HL-60 (cell line): ENCODE measurements at regions not wholly inside any gene's neighbourhood (a gene's known extent, or its start where the extent isn't known, plus 50 kb on each side); places are given as distances from the start of the nearest gene placed in this dataset.

ENCODE experiments used
- DNase-seq, 2 experiments: peaks; one replicate each; pipeline ENCODE4 v3.0.0-alpha.2; 2010 to 2020; ENCODE audit warnings: low read depth in 1 of 2, low spot score in 1 of 2
- H3K27ac ChIP-seq: fragments of 250-450 bp; sonication (Bioruptor Pico); replicated peaks from 2 replicates; pipeline ENCODE4 v1.5.1; 2020; ENCODE audit warnings: mild to moderate bottlenecking, moderate library complexity
- H3K27me3 ChIP-seq: fragments of 250-450 bp; sonication (Bioruptor Pico); 2 replicates; pipeline ENCODE4 v1.5.1; 2021; ENCODE audit warnings: mild to moderate bottlenecking, moderate library complexity; ENCODE audit not compliant: insufficient read depth, poor library complexity, severe bottlenecking
- H3K4me3 ChIP-seq: replicated peaks from 2 replicates; pipeline ENCODE4 v1.5.1; 2011; ENCODE audit warnings: mild to moderate bottlenecking, control low read depth, low read length; ENCODE audit not compliant: insufficient read depth
- GABPA ChIP-seq: IDR thresholded peaks from 2 replicates; pipeline ENCODE4 v1.6.1; 2012; ENCODE audit warnings: low read depth
- POLR2AphosphoS5 ChIP-seq: IDR thresholded peaks from 2 replicates; pipeline ENCODE4 v1.6.1; 2012; ENCODE audit warnings: low read depth
- SPI1 ChIP-seq: IDR thresholded peaks from 2 replicates; pipeline ENCODE4 v1.6.1; 2012; ENCODE audit warnings: low read depth, mild to moderate bottlenecking, borderline replicate concordance
- TF ChIP-seq, protein P1 (sequence below): IDR thresholded peaks from one replicate; pipeline ENCODE4 v1.5.1; 2011; ENCODE audit warnings: low read length, control low read depth, inconsistent platforms; ENCODE audit not compliant: insufficient read depth
- TF ChIP-seq, protein P2 (sequence below): IDR thresholded peaks from 2 replicates; pipeline ENCODE4 v1.6.1; 2012; ENCODE audit warnings: low read depth; ENCODE audit not compliant: insufficient replicate concordance

DNA sequence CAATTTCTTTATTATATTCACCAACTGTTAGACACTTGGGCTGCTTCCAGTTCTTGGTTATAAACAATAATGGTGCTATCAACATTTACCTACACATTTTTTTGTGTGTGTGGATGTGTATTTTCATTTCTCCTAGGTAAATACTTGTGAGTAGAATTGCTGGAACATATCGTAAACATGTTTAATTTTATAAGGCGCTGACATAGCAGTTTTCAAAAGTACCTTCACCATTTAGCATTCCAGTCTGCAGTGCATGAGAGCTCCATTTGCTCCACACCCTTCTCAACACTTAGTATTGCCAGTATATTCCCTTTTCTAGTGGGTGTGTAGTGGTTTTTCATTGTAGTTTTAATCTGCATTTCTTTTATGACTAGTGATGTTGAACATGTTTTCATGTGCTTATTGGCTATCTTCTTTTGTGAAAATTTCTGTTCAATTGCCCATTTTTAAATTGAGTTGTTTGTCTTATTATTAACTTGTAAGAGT is 59.6 kb upstream of the FAM204A start:
- no peak overlapping the region for H3K27ac ChIP-seq
- H3K4me3 ChIP-seq: no peak overlapping the region
- no peak for DNase-seq
- no peak for TF ChIP-seq SPI1
- H3K27me3 ChIP-seq: no peaks in the 10 kb centered on the region

DNA sequence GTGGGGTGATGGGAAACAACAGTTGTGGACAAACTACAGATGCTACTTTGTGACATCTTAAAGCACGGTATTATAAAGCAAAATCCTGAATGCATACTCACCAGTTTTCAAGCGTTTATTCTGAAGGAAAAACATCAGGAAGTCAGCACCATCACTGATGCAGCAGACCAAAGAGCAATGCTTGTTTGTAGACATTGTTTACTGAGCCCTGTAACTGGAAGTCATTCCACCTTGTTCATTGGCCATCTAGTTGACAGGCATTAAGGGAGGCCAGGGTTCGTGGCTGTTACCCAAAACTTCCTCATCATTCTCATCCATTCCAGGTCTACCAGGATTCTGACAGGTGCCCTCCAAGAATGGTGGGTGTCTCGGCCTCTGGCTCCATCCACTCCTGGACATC is 55.3 kb upstream of the FAM204A start:
- Histone ChIP-seq H3K27me3 (no peaks in the 10 kb centered on the region), H3K27ac (no peak overlapping the region), H3K4me3 (no peak overlapping the region)
- DNase-seq: no peak
- no peak for TF ChIP-seq POLR2AphosphoS5
- no peak for TF ChIP-seq GABPA
- TF ChIP-seq, protein P1, sequence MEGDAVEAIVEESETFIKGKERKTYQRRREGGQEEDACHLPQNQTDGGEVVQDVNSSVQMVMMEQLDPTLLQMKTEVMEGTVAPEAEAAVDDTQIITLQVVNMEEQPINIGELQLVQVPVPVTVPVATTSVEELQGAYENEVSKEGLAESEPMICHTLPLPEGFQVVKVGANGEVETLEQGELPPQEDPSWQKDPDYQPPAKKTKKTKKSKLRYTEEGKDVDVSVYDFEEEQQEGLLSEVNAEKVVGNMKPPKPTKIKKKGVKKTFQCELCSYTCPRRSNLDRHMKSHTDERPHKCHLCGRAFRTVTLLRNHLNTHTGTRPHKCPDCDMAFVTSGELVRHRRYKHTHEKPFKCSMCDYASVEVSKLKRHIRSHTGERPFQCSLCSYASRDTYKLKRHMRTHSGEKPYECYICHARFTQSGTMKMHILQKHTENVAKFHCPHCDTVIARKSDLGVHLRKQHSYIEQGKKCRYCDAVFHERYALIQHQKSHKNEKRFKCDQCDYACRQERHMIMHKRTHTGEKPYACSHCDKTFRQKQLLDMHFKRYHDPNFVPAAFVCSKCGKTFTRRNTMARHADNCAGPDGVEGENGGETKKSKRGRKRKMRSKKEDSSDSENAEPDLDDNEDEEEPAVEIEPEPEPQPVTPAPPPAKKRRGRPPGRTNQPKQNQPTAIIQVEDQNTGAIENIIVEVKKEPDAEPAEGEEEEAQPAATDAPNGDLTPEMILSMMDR: no peak
- no peak for TF ChIP-seq SPI1
- TF ChIP-seq, protein P2, sequence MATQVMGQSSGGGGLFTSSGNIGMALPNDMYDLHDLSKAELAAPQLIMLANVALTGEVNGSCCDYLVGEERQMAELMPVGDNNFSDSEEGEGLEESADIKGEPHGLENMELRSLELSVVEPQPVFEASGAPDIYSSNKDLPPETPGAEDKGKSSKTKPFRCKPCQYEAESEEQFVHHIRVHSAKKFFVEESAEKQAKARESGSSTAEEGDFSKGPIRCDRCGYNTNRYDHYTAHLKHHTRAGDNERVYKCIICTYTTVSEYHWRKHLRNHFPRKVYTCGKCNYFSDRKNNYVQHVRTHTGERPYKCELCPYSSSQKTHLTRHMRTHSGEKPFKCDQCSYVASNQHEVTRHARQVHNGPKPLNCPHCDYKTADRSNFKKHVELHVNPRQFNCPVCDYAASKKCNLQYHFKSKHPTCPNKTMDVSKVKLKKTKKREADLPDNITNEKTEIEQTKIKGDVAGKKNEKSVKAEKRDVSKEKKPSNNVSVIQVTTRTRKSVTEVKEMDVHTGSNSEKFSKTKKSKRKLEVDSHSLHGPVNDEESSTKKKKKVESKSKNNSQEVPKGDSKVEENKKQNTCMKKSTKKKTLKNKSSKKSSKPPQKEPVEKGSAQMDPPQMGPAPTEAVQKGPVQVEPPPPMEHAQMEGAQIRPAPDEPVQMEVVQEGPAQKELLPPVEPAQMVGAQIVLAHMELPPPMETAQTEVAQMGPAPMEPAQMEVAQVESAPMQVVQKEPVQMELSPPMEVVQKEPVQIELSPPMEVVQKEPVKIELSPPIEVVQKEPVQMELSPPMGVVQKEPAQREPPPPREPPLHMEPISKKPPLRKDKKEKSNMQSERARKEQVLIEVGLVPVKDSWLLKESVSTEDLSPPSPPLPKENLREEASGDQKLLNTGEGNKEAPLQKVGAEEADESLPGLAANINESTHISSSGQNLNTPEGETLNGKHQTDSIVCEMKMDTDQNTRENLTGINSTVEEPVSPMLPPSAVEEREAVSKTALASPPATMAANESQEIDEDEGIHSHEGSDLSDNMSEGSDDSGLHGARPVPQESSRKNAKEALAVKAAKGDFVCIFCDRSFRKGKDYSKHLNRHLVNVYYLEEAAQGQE: no peak

DNA sequence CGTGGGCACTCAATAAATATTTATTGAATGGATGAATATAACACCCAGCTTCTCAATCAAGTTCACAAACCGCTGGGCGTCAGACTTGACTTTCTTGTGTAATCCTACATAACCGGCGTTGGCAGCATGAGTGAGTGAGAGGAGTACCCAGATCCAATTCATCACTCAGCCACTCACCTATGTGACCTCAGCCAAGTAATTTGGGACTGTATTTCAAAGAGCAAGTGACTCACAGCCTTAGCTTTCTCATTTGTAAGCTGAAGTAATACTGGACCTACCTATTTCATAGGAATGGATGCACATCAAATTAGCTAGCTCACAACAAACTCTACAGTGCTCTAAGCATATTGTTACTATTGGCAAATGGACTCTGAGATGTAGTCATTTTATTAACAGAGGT is 53.8 kb upstream of the FAM204A start:
- no peak for TF ChIP-seq POLR2AphosphoS5
- TF ChIP-seq, protein P2: no peak
- TF ChIP-seq, protein P1: no peak
- no peaks in the 10 kb centered on the region for H3K27me3 ChIP-seq
- no peak overlapping the region for H3K4me3 ChIP-seq
- no peak for DNase-seq
- peak overlapping the region; percentile 74 for H3K27ac ChIP-seq

DNA sequence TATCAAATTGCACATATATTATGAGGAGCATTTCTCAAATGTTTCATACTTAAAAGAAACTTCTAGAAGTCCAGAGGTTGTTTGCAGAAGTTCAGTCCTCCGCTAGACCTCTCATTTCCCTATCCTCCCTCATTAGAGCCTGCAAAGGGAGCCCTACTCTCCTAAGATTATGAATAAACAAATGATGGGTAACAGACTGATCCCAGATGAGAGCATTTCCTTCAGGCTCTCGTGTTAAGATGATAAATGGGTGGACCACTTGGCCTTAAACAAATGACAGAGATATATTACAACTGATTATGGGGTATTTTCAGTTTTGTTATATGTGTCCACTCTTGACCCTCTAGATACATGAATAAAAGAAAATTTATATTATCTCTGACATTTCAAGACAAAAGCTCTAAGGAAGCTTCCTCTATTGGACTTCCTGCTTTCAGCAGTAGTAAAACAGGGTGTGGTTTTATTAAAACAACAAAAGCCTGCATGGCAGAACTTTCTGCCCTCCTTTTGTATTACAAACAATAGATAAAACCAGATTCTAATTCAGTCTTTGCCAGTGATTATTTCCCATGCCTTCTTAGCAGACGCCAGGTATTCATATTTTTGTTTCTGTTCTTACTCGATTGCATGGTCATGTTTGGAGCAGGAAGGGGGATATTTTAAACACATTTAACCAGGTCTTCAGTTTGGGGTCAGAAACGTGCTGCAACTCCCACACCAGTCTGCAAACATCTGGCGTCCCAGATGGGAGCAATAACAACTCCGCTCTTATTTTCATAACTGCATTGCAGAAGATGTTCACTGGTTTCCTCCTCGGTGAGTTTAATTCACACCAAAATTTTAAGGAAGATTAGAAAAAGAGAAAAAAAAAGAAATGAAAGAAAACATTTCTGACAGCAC is 52.4 kb upstream of the FAM204A start:
- peak overlapping the region; percentile 74 for H3K27ac ChIP-seq
- TF ChIP-seq SPI1: peak; percentile 60
- no peak for TF ChIP-seq GABPA
- TF ChIP-seq, protein P2: peak; percentile 36
- TF ChIP-seq POLR2AphosphoS5: peak; percentile 69
- DNase-seq: peak; percentile 0 to 64
- no peaks in the 10 kb centered on the region for H3K27me3 ChIP-seq
- H3K4me3 ChIP-seq: peak overlapping the region; percentile 18
